ENCODE measurements at regions not wholly inside any gene's neighbourhood (a gene's known extent, or its start where the extent isn't known, plus 50 kb on each side); places are given as distances from the start of the nearest gene placed in this dataset.
"Not testable (repeated sequence)": the region's sequence is repeated elsewhere in the genome, so short reads cannot be mapped to it uniquely, and the experiment has no call there.

DNA sequence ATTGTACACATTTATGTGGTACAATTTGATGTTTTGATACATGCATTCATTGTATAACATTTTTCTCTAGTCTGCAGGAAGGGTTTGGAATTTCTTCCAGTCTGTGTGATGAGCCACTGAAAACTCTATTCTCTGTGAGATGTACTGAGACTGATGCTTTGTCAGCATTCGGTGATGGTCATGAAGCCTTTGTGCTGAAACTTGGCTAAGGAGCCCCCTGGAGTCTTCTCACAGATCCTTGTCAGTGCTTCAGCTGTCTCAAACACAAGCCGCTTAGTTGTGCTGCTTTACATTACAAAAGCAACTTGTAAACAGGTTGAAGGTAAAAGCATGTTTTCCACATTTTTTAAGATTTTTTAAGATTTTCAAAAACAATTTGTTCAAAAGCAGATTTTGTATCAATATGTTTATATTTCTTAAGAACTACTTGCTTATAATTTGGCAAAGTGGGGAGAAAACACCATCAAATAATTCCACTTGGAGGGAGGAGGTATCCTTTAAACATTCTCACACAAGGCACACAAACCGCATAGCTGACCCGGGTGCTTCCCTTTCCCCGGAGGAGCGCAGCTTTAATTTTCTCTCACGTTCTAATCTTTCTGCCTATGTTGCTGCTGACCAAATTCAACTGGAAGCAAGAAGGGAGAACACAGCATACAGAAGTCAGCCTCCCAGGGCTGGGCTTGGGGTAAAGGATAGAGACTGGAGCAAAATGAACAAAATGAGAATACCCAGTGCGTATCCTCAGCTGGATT lies 249.8 kb upstream of the VSTM2A start:
- H3K27me3 ChIP-seq (ENCODE audit: insufficient read depth, low read length) = no peaks in the 10 kb centered on the region
- no peak overlapping the region for H3K27ac ChIP-seq (ENCODE audit: low read depth, low read length, poor library complexity, severe bottlenecking)
- H3K9me2 ChIP-seq (ENCODE audit: low read depth, low read length) = no peaks in the 10 kb centered on the region
- peaks cover 5% of the 10 kb centered on the region; the same call in 1 of the 2 replicates for H3K9me3 ChIP-seq (ENCODE audit: low read length)
- H3F3A ChIP-seq (ENCODE audit: insufficient read depth, low read length) = no peaks in the 10 kb centered on the region
- no peaks in the 10 kb centered on the region for H3K36me3 ChIP-seq (ENCODE audit: insufficient read depth, low read length)
- H4K20me1 ChIP-seq (ENCODE audit: insufficient read depth, low read length) = no peaks in the 10 kb centered on the region
- H2AFZ ChIP-seq (ENCODE audit: low read length) = no peak overlapping the region
- H3K4me2 ChIP-seq (ENCODE audit: low read length) = no peak overlapping the region
- H3K79me2 ChIP-seq (ENCODE audit: insufficient read depth, low read length) = no peaks in the 10 kb centered on the region
- TF ChIP-seq, protein P1, sequence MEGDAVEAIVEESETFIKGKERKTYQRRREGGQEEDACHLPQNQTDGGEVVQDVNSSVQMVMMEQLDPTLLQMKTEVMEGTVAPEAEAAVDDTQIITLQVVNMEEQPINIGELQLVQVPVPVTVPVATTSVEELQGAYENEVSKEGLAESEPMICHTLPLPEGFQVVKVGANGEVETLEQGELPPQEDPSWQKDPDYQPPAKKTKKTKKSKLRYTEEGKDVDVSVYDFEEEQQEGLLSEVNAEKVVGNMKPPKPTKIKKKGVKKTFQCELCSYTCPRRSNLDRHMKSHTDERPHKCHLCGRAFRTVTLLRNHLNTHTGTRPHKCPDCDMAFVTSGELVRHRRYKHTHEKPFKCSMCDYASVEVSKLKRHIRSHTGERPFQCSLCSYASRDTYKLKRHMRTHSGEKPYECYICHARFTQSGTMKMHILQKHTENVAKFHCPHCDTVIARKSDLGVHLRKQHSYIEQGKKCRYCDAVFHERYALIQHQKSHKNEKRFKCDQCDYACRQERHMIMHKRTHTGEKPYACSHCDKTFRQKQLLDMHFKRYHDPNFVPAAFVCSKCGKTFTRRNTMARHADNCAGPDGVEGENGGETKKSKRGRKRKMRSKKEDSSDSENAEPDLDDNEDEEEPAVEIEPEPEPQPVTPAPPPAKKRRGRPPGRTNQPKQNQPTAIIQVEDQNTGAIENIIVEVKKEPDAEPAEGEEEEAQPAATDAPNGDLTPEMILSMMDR (IDR thresholded peaks at IDR 0.05; ENCODE audit: low read length) = no peak
- no peak for TF ChIP-seq EZH2 (IDR thresholded peaks at IDR 0.05; ENCODE audit: borderline replicate concordance, low read length)
- no peaks in the 10 kb centered on the region for H3K4me1 ChIP-seq (ENCODE audit: insufficient read depth, low read length, severe bottlenecking)
- H3K9ac ChIP-seq (ENCODE audit: low read length) = no peak overlapping the region
- H3K4me3 ChIP-seq (ENCODE audit: low read depth, low read length, poor library complexity, severe bottlenecking) = no peak overlapping the region

DNA sequence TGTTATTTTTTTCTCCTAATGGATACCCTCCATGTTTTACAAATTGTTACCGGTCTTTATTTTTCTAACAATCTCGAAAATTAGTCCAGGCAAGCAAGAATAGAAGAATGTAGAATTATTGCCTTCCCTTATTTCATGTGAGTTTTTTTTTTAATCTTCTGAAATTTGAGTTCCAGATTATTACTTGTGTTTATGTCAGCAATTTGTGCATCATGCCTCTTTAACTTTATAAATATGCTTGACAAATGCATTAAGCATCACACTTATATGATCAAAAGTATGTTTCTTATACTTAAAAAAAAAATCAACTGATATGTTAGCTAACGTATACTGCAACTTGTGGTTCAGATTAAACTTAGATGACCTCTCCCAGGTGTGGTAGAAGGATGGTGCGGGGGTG lies 242.7 kb upstream of the VSTM2A start:
- no peaks in the 10 kb centered on the region for H3K9me3 ChIP-seq (ENCODE audit: low read length)
- H3K36me3 ChIP-seq (ENCODE audit: insufficient read depth, low read length) = no peaks in the 10 kb centered on the region
- no peaks in the 10 kb centered on the region for H3K4me1 ChIP-seq (ENCODE audit: insufficient read depth, low read length, severe bottlenecking)
- H3K27ac ChIP-seq (ENCODE audit: low read depth, low read length, poor library complexity, severe bottlenecking) = no peak overlapping the region
- H3K4me3 ChIP-seq (ENCODE audit: low read depth, low read length, poor library complexity, severe bottlenecking) = no peak overlapping the region
- no peaks in the 10 kb centered on the region for H3F3A ChIP-seq (ENCODE audit: insufficient read depth, low read length)
- TF ChIP-seq, protein P1 (IDR thresholded peaks at IDR 0.05; ENCODE audit: low read length) = no peak
- no peak for TF ChIP-seq EZH2 (IDR thresholded peaks at IDR 0.05; ENCODE audit: borderline replicate concordance, low read length)
- no peak overlapping the region for H3K9ac ChIP-seq (ENCODE audit: low read length)
- no peaks in the 10 kb centered on the region for H3K27me3 ChIP-seq (ENCODE audit: insufficient read depth, low read length)
- H2AFZ ChIP-seq (ENCODE audit: low read length) = no peak overlapping the region
- H3K9me2 ChIP-seq (ENCODE audit: low read depth, low read length) = no peaks in the 10 kb centered on the region
- H3K79me2 ChIP-seq (ENCODE audit: insufficient read depth, low read length) = no peaks in the 10 kb centered on the region
- H3K4me2 ChIP-seq (ENCODE audit: low read length) = no peak overlapping the region
- H4K20me1 ChIP-seq (ENCODE audit: insufficient read depth, low read length) = no peaks in the 10 kb centered on the region

DNA sequence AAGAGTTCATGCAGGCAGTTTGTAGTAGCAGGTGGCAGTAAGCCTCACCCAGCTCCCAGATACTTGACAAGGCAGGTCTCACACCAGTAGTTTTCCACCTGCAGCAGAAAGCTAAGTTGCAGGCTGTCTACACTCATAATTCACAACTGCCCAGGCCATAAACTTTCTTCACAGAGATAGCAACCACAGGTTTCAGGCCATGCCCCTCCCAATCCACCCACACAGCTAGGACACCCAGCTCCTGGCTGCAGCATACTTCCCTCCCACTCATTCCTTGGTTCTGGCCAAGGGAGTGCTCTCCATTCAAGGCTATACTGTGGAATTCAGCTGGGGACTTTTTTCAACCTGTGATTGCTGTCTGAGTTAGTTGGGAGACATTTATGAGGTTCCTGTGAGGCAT lies 226.2 kb upstream of the VSTM2A start:
- H3K27ac ChIP-seq (ENCODE audit: low read depth, low read length, poor library complexity, severe bottlenecking); H3K9ac ChIP-seq (ENCODE audit: low read length); H3K27me3 ChIP-seq (ENCODE audit: insufficient read depth, low read length); H3K4me1 ChIP-seq (ENCODE audit: insufficient read depth, low read length, severe bottlenecking); H3K36me3 ChIP-seq (ENCODE audit: insufficient read depth, low read length); H2AFZ ChIP-seq (ENCODE audit: low read length); H3K9me3 ChIP-seq (ENCODE audit: low read length); H3K9me2 ChIP-seq (ENCODE audit: low read depth, low read length); H3K79me2 ChIP-seq (ENCODE audit: insufficient read depth, low read length); H3K4me2 ChIP-seq (ENCODE audit: low read length); H3K4me3 ChIP-seq (ENCODE audit: low read depth, low read length, poor library complexity, severe bottlenecking); H3F3A ChIP-seq (ENCODE audit: insufficient read depth, low read length); H4K20me1 ChIP-seq (ENCODE audit: insufficient read depth, low read length): not testable (repeated sequence)
